ENCODE measurements at regions not wholly inside any gene's neighbourhood (a gene's known extent, or its start where the extent isn't known, plus 50 kb on each side); places are given as distances from the start of the nearest gene placed in this dataset.

DNA sequence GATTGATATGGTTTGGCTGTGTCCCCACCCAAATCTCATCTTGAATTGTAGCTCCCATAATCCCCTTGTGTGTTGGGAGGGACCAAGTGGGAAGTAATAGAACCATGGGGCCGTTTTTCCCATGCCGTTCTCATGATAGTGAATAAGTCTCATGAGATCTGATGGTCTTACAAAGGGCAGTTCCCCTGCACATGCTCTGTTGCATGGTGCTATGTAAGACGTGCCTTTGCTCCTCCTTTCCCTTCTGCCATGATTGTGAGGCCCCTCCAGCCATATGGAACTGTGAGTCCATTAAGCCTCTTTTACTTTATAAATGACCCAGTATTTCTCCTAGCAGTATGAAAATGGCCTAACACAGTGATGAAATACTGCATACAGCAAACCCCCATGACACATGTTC is 84.8 kb upstream of the SELENOP start:
- DNase-seq (ENCODE audit: low read depth, low spot score): no peak
- H3K36me3 ChIP-seq (ENCODE audit: insufficient read depth, low read length): no peaks in the 10 kb centered on the region
- no peak overlapping the region for H3K27ac ChIP-seq
- H3K9me3 ChIP-seq (ENCODE audit: low read depth, low read length): no peaks in the 10 kb centered on the region
- no peak overlapping the region for H3K9ac ChIP-seq (ENCODE audit: insufficient read length)
- no peak for TF ChIP-seq FOXP2 (optimal IDR thresholded peaks at IDR 0.05; ENCODE audit: control extremely low read depth, extremely low read length, insufficient read depth)
- TF ChIP-seq POLR2AphosphoS5 (IDR thresholded peaks at IDR 0.05; ENCODE audit: borderline replicate concordance, low read depth, low read length): no peak
- TF ChIP-seq EZH2 (IDR thresholded peaks at IDR 0.05): no peak
- no peak overlapping the region for H3K4me3 ChIP-seq

GRCh38 chr5:42894057-42894456 is 82.4 kb upstream of the SELENOP start:
- H3K4me3 ChIP-seq: no peak overlapping the region
- no peak for DNase-seq (ENCODE audit: low read depth, low spot score)
- no peaks in the 10 kb centered on the region for H3K36me3 ChIP-seq (ENCODE audit: insufficient read depth, low read length)
- TF ChIP-seq EZH2 (IDR thresholded peaks at IDR 0.05) (no peak), FOXP2 (optimal IDR thresholded peaks at IDR 0.05; ENCODE audit: control extremely low read depth, extremely low read length, insufficient read depth) (no peak), POLR2AphosphoS5 (IDR thresholded peaks at IDR 0.05; ENCODE audit: borderline replicate concordance, low read depth, low read length) (no peak)
- no peak overlapping the region for H3K9ac ChIP-seq (ENCODE audit: insufficient read length)
- H3K27ac ChIP-seq: no peak overlapping the region
- no peaks in the 10 kb centered on the region for H3K9me3 ChIP-seq (ENCODE audit: low read depth, low read length)

- no peaks in the 10 kb centered on the region for H3K36me3 ChIP-seq (ENCODE audit: insufficient read depth, low read length)
- no peak for TF ChIP-seq EZH2 (IDR thresholded peaks at IDR 0.05)
- TF ChIP-seq POLR2AphosphoS5 (IDR thresholded peaks at IDR 0.05; ENCODE audit: borderline replicate concordance, low read depth, low read length): no peak
- no peak for TF ChIP-seq FOXP2 (optimal IDR thresholded peaks at IDR 0.05; ENCODE audit: control extremely low read depth, extremely low read length, insufficient read depth)
- no peak overlapping the region for H3K9ac ChIP-seq (ENCODE audit: insufficient read length)
- H3K27ac ChIP-seq: no peak overlapping the region
- H3K4me3 ChIP-seq: no peak overlapping the region
- peak; percentile 66 for DNase-seq (ENCODE audit: low read depth, low spot score)
- H3K9me3 ChIP-seq (ENCODE audit: low read depth, low read length): no peaks in the 10 kb centered on the region
Observed at GRCh38 chr5:42889311-42889933, 77.7 kb upstream of the SELENOP start.

DNA sequence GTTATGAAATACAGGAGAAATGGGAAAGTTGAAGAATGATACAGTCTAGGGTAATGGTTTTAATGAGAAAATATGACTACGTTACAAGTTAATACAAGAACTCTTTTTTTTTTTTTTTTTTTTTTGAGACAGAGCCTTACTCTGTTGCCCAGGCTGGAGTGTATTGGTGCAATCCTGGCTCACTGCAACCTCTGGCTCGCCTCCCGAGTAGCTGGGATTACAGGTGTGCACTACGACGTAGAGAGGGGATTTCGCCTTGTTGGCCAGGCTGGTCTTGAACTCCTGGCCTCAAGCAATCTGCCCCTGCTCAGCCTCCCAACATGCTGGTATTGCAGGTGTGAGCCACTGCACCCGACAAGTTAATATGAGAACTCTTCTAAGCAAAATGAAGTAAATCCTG is 77.1 kb upstream of the SELENOP start:
- Histone ChIP-seq H3K4me3 (no peak overlapping the region), H3K9me3 (ENCODE audit: low read depth, low read length) (no peaks in the 10 kb centered on the region), H3K27ac (no peak overlapping the region), H3K9ac (ENCODE audit: insufficient read length) (no peak overlapping the region), H3K36me3 (ENCODE audit: insufficient read depth, low read length) (no peaks in the 10 kb centered on the region)
- DNase-seq (ENCODE audit: low read depth, low spot score): no peak
- TF ChIP-seq EZH2 (IDR thresholded peaks at IDR 0.05): no peak
- TF ChIP-seq POLR2AphosphoS5 (IDR thresholded peaks at IDR 0.05; ENCODE audit: borderline replicate concordance, low read depth, low read length): no peak
- no peak for TF ChIP-seq FOXP2 (optimal IDR thresholded peaks at IDR 0.05; ENCODE audit: control extremely low read depth, extremely low read length, insufficient read depth)

- Histone ChIP-seq H3K9me3 (ENCODE audit: low read depth, low read length) (no peaks in the 10 kb centered on the region), H3K4me3 (no peak overlapping the region), H3K36me3 (ENCODE audit: insufficient read depth, low read length) (no peaks in the 10 kb centered on the region), H3K9ac (ENCODE audit: insufficient read length) (no peak overlapping the region), H3K27ac (no peak overlapping the region)
- TF ChIP-seq FOXP2 (optimal IDR thresholded peaks at IDR 0.05; ENCODE audit: control extremely low read depth, extremely low read length, insufficient read depth) (no peak), EZH2 (IDR thresholded peaks at IDR 0.05) (no peak), POLR2AphosphoS5 (IDR thresholded peaks at IDR 0.05; ENCODE audit: borderline replicate concordance, low read depth, low read length) (no peak)
- DNase-seq (ENCODE audit: low read depth, low spot score): no peak
Observed at GRCh38 chr5:42887575-42887974, 75.9 kb upstream of the SELENOP start.

GRCh38 chr5:42887097-42887496 is 75.4 kb upstream of the SELENOP start:
- H3K36me3 ChIP-seq (ENCODE audit: insufficient read depth, low read length): no peaks in the 10 kb centered on the region
- H3K27ac ChIP-seq: no peak overlapping the region
- TF ChIP-seq EZH2 (IDR thresholded peaks at IDR 0.05) (no peak), POLR2AphosphoS5 (IDR thresholded peaks at IDR 0.05; ENCODE audit: borderline replicate concordance, low read depth, low read length) (no peak), FOXP2 (optimal IDR thresholded peaks at IDR 0.05; ENCODE audit: control extremely low read depth, extremely low read length, insufficient read depth) (no peak)
- no peak for DNase-seq (ENCODE audit: low read depth, low spot score)
- H3K9me3 ChIP-seq (ENCODE audit: low read depth, low read length): no peaks in the 10 kb centered on the region
- H3K4me3 ChIP-seq: no peak overlapping the region
- H3K9ac ChIP-seq (ENCODE audit: insufficient read length): no peak overlapping the region

GRCh38 chr5:42886635-42887034 is 74.9 kb upstream of the SELENOP start:
- Histone ChIP-seq H3K4me3 (no peak overlapping the region), H3K27ac (no peak overlapping the region), H3K9me3 (ENCODE audit: low read depth, low read length) (no peaks in the 10 kb centered on the region), H3K9ac (ENCODE audit: insufficient read length) (no peak overlapping the region), H3K36me3 (ENCODE audit: insufficient read depth, low read length) (no peaks in the 10 kb centered on the region)
- DNase-seq (ENCODE audit: low read depth, low spot score): no peak
- no peak for TF ChIP-seq FOXP2 (optimal IDR thresholded peaks at IDR 0.05; ENCODE audit: control extremely low read depth, extremely low read length, insufficient read depth)
- no peak for TF ChIP-seq EZH2 (IDR thresholded peaks at IDR 0.05)
- no peak for TF ChIP-seq POLR2AphosphoS5 (IDR thresholded peaks at IDR 0.05; ENCODE audit: borderline replicate concordance, low read depth, low read length)

DNA sequence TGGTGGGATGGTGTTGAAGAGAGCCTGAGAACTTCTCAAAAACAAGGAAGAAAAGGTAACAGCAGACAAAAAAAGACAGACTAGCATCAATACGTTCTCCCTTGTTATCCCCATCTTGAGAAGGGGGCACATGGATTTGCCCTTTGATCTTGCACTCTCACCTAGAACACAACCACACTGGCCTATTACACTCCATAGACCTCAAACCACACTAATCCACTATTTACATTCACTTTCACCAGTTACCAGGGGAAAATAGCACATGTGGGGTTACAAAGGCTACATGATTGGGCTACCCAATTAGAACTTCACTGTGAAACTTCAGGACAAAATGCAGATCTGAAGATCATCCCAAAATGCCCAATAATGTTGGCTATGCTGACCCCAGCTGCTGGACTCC is 72.6 kb upstream of the SELENOP start:
- no peak for DNase-seq (ENCODE audit: low read depth, low spot score)
- Histone ChIP-seq H3K9ac (ENCODE audit: insufficient read length) (no peak overlapping the region), H3K4me3 (no peak overlapping the region), H3K9me3 (ENCODE audit: low read depth, low read length) (no peaks in the 10 kb centered on the region), H3K36me3 (ENCODE audit: insufficient read depth, low read length) (no peaks in the 10 kb centered on the region), H3K27ac (no peak overlapping the region)
- TF ChIP-seq EZH2 (IDR thresholded peaks at IDR 0.05) (no peak), FOXP2 (optimal IDR thresholded peaks at IDR 0.05; ENCODE audit: control extremely low read depth, extremely low read length, insufficient read depth) (no peak), POLR2AphosphoS5 (IDR thresholded peaks at IDR 0.05; ENCODE audit: borderline replicate concordance, low read depth, low read length) (no peak)

Measured in SK-N-MC (cell line).